ENCODE measurements at regions not wholly inside any gene's neighbourhood (a gene's known extent, or its start where the extent isn't known, plus 50 kb on each side); places are given as distances from the start of the nearest gene placed in this dataset.

DNA sequence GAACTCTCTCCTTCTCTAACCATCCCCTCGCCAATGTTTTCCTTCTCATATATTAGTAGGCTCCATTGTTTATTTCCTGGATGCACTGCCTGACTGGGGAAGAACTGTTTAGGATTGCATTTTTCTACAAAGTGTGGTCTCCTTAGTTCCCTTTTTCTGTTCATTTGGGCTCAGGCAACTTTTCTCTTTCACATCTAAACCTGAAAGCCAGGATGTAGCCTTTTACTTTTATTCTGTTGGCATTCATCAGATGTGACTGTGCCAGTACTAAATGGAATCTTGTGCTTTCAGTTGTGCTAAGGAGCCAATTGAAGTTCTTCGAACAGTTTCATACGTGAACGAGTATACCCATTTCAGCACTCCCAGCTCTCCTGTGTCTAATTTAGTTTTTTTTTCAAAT, 59.8 kb downstream of the DDIT4L start:
- TF ChIP-seq GATA3 (IDR thresholded peaks at IDR 0.05; ENCODE audit: low read depth, low read length), result no peak
- no peak for TF ChIP-seq GATA2 (IDR thresholded peaks at IDR 0.05; ENCODE audit: low read depth, low read length)

Data from SH-SY5Y (cell line).